ENCODE measurements at regions not wholly inside any gene's neighbourhood (a gene's known extent, or its start where the extent isn't known, plus 50 kb on each side); places are given as distances from the start of the nearest gene placed in this dataset.

GRCh38 chr9:71233646-71234045 lies 112.2 kb upstream of the TRPM3 start:
- TF ChIP-seq CTCF (IDR thresholded peaks at IDR 0.05) = no peak
- TF ChIP-seq POLR2A (IDR thresholded peaks at IDR 0.05) = no peak

Data from tibial nerve (tissue), 3 donors.